ENCODE measurements at regions not wholly inside any gene's neighbourhood (a gene's known extent, or its start where the extent isn't known, plus 50 kb on each side); places are given as distances from the start of the nearest gene placed in this dataset.
A peak's percentile ranks its signal among the peaks of the same experiment; 100 is the strongest.

DNA sequence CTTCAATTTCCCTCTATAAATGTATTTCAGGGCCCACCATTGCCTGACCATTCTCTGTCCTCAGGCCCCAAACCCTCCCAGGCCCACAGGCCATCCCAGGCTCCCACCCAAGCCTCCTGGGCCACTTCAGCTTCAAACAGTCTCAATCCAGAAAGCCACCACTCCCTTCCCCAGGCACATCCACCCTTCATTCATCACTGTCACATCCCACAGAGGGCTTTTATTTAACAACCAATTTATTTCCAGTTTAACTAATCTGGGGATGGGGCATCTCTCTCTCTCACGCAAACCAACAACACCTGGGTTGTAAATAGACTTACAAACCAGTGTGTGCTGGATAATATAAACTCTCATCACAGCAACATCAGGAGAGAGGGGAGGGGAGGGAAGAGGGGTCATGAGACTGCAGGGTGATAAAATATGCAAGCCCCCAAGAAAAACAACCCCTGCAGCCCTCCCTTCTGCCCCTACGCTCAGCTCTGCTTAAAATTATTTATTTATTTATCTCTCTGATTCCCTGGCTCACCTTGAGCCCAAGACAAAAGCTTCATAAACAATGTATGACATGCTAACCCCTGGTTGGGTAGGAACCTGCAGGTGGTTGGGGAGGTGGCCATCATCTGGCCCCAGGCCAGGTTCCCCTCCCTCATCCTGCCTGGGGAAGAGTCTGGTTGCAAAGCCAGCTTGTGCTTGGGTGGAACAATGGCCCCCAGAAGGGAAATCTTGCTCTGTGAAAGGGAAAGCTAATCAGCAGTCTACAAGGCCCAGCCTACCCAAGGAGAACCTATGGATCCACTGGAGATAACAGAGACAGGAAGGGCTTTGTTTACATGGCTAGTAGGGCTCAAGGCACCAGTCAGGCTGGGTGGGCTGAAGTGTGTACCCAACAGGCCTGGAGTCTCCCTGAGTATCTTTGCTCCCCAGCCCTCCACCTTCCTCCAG, 359.2 kb downstream of the BUD13 start:
- DNase-seq = no peak

GRCh38 chr11:116412118-116412889, 360.5 kb downstream of the BUD13 start:
- DNase-seq = no peak

GRCh38 chr11:116409238-116409637, 363.5 kb downstream of the BUD13 start:
- no peak for DNase-seq

DNA sequence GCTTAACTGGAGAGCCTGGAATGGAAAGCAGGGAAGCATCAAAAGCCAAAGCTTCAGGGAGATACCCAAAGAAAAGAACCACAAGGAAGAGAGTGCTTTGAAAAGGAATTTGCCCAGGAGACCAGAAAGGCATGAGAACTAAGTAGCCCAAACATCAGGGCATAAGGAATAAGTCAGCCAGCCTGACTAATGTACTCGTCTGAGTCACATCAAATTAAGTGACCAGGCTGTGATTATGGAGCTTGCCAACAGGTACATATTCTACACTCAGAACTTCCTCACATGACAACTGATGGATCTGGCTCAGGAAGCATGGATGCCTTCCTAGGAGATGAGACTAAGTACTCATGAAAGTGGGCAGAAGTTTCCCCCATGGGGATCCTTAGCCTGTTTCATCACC, 366.7 kb downstream of the BUD13 start:
- no peak for DNase-seq

- DNase-seq = no peak
These were observed 368.4 kb downstream of the BUD13 start for GRCh38 chr11:116404462-116404798.

GRCh38 chr11:116403794-116404461, 368.9 kb downstream of the BUD13 start:
- DNase-seq = no peak

DNA sequence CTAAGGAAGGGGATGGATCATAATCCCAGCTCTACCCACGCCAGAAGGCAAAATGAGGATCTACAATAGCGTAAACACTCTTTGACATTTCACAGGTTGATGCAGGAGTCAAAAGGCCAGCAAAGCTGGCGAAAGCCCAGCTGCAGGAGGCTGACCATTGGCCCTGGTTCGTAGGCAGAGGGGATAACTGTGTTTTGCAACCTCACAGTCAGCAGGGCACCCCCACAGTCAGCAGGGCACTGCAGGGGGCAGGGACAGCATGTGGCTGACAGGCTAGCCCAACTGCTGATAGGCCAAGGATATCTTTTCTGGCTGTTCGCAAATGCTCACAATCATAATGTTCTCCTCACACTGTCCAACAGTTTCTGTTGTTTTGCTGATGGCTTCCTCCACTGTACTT, 372.7 kb downstream of the BUD13 start:
- DNase-seq = no peak

DNA sequence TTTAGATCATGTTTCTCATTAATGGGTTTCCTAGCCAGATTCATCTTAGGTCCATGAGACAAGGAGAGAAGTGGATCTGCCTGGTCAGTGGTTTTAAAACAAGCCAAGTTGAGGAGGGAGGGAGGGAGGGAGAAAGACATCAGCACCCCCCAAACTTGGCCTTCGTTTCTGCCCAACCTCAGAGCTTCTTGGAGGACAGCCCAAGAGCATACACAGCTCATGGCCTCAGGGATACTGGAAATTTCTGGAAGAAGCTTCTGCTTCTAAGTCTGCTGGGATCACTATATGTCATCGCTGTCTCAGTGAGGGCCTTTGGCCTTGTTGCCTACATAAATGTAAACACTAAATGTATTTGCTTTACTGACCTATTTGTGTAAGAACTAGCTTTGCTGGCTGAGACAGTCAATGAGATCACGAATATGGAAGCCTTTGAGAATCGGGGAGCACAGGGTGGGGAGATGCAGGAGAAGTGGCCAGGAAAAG, 375.1 kb downstream of the BUD13 start:
- DNase-seq = peak; percentile 94

GRCh38 chr11:116396331-116396730, 376.5 kb downstream of the BUD13 start:
- DNase-seq = peak; percentile 31

DNA sequence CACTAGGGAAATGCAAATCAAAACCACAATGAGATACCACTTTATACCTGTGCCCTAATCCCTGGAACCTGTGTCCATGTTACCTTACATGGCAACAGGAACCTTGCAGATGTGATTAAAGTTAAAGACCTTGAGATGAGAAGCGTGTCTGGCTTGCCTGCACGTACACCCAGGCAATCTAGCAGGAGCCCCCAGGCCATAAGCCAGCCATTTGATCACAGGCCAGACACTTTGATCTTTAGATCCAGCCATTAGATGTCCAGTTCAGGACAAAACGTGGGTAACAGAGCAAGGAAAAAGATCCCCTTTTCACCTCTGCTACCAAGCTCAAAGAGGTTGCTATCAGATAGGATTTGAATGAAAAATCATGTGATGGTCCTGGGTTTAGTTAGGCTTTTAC, 378.8 kb downstream of the BUD13 start:
- no peak for DNase-seq

DNA sequence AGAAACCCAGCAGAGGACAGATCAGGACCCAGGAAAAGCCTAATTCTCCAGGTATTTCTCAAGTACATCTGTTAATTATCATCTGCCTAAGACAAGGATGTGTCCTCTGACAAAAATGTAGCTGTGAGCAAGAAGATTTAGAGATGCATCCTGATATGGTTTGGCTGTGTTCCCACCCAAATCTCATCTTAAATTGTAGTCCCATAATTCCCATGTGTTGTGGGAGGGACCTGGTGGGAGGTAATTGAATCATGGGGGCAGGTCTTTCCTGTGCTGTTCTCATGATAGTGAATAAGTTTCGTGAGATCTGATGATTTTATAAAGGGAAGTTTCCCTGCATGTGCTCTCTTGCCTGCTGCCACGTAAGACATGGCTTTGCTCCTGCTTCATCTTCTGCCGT, 381.8 kb downstream of the BUD13 start:
- DNase-seq = no peak

DNA sequence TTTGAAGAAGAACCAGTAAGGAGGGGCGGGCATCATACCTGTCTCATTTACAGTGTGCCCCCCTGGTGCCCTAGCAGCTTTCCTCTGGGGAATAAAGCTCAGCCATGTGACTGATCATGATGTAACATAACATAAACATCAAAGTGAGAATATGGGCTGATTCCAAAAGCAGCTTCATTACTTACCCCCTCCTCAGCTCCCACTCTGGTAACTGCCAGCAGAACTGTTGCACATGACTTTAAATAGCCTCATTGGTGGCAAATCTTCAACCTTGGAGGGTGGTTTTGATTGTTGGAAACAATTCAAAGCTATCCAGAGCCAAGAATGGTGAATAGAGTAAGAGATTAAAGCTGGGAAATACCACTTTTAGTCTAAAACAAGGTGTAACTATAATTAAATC, 384.6 kb downstream of the BUD13 start:
- no peak for DNase-seq

- no peak for DNase-seq
These were observed 385.1 kb downstream of the BUD13 start for GRCh38 chr11:116387641-116388040.

- DNase-seq = no peak
These were observed 386.6 kb downstream of the BUD13 start for GRCh38 chr11:116386118-116386699.

- DNase-seq = no peak
These were observed 387.9 kb downstream of the BUD13 start for GRCh38 chr11:116384876-116385275.

DNA sequence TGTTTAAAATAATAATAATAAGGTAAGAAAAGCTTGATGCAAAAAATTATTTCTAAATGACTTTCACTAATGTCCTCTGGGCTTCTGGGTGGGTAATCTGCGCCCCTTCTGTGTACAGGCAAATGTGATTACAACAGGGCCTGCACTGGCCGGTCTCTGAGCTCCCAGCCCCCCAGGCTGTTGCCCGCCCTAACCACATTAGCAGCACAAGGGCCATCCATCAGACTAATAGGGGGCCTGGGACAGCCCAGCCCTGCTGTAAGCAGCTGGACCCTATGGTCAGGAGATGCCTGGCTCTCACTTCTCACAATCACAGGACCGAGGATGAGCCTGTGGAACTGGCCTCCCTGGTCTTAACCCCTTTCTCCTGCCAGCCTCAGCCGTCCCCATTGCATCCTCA, 388.4 kb downstream of the BUD13 start:
- DNase-seq = no peak

- no peak for DNase-seq
These were observed 393.5 kb downstream of the BUD13 start for GRCh38 chr11:116379185-116379828.

GRCh38 chr11:116376547-116376946, 396.2 kb downstream of the BUD13 start:
- DNase-seq = no peak

GRCh38 chr11:116376054-116376453, 396.7 kb downstream of the BUD13 start:
- no peak for DNase-seq

DNA sequence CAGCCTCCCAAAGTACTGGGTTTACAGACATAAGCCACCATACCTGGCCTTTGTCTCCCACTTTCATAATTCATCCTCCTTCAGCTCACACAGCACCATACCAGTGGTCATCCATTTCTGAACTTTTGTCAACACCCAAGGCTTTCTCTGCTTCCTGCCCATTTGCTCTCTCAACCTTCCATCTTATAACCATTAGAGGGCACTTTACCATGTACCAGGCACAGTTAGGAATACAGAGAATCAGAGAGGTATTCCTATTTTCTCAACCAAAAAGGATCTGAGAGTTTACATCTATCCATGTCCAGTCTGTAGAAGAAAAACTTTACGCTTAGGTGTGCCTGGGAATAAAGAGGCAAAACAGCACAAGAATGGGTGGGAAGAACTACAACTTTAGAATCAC, 397.6 kb downstream of the BUD13 start:
- DNase-seq = no peak

GRCh38 chr11:116374085-116374484, 398.7 kb downstream of the BUD13 start:
- no peak for DNase-seq

All from skin of body (tissue), 1 donor.